Colonic mucosa (tissue), 4 donors: ENCODE measurements at regions not wholly inside any gene's neighbourhood (a gene's known extent, or its start where the extent isn't known, plus 50 kb on each side); places are given as distances from the start of the nearest gene placed in this dataset.

Source experiments
- DNase-seq: peaks from one replicate; pipeline ENCODE4 v3.0.0-alpha.2; 2020
- H3K27ac ChIP-seq: fragments of 200-600 bp; one replicate; pipeline ENCODE4 v1.8.0; 2021
- H3K27me3 ChIP-seq: fragments of 200-600 bp; one replicate; pipeline ENCODE4 v1.8.0; 2021
- H3K36me3 ChIP-seq: fragments of 200-600 bp; one replicate; pipeline ENCODE4 v1.8.0; 2021
- H3K4me1 ChIP-seq: fragments of 200-600 bp; one replicate; pipeline ENCODE4 v1.8.0; 2021; ENCODE audit warnings: mild to moderate bottlenecking
- H3K4me3 ChIP-seq: fragments of 200-600 bp; one replicate; pipeline ENCODE4 v1.8.0; 2021
- H3K9ac ChIP-seq, 2 donors: one replicate each; pipeline ENCODE4 v1.7.0; 2013; ENCODE audit warnings: control low read depth in 2 of 2, low read depth in 2 of 2, low read length in 2 of 2
- H3K9me3 ChIP-seq: fragments of 200-600 bp; one replicate; pipeline ENCODE4 v1.8.0; 2021
- intact Hi-C: fragments of 100-400 bp; cut with DNase I; formaldehyde crosslinking; loops from one replicate; pipeline ENCODE4 v1.14.1; 2022
- TF ChIP-seq, protein P1 (sequence below): fragments of 200-600 bp; IDR thresholded peaks from one replicate; pipeline ENCODE4 v1.8.0; 2022; ENCODE audit warnings: antibody characterized with exemption, mild to moderate bottlenecking
- donor health status: healthy.
- donor health status: DM: no; HTN: no; CAD: no.
- donor health status: DM: no; HTN: no; CAD: no.

DNA sequence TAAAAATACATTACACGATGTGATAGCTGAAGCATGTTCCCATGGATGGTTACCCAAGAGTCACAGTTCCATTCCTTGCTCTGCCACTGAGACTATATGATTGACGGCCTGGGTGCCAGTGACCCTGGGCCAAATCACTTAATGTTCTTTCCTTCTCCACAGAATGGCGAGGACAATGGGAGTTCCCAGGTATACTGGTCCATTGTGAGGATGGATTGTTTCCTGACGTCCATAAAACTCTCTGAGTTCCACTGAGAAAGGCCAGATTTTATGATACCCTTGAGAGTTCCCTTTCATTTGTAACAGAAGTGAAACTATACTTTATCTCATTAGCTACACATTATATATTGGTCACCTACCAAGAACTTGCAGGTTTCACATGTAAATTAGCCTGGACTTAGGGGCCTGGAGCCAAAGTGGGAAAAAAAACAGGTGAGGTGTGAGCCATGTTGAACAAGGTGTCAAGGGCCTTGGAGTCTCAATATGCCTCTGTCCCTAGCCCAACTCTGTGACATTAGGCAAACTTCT lies 502.2 kb upstream of the DAB1 start:
- Histone ChIP-seq H3K4me3 (no peak overlapping the region), H3K27me3 (no peaks in the 10 kb centered on the region), H3K9ac (no peak overlapping the region), H3K27ac (no peak overlapping the region), H3K9me3 (no peaks in the 10 kb centered on the region), H3K36me3 (no peaks in the 10 kb centered on the region), H3K4me1 (no peaks in the 10 kb centered on the region)
- intact Hi-C loops = no loop called here
- DNase-seq = no peak
- TF ChIP-seq, protein P1, sequence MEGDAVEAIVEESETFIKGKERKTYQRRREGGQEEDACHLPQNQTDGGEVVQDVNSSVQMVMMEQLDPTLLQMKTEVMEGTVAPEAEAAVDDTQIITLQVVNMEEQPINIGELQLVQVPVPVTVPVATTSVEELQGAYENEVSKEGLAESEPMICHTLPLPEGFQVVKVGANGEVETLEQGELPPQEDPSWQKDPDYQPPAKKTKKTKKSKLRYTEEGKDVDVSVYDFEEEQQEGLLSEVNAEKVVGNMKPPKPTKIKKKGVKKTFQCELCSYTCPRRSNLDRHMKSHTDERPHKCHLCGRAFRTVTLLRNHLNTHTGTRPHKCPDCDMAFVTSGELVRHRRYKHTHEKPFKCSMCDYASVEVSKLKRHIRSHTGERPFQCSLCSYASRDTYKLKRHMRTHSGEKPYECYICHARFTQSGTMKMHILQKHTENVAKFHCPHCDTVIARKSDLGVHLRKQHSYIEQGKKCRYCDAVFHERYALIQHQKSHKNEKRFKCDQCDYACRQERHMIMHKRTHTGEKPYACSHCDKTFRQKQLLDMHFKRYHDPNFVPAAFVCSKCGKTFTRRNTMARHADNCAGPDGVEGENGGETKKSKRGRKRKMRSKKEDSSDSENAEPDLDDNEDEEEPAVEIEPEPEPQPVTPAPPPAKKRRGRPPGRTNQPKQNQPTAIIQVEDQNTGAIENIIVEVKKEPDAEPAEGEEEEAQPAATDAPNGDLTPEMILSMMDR = no peak

DNA sequence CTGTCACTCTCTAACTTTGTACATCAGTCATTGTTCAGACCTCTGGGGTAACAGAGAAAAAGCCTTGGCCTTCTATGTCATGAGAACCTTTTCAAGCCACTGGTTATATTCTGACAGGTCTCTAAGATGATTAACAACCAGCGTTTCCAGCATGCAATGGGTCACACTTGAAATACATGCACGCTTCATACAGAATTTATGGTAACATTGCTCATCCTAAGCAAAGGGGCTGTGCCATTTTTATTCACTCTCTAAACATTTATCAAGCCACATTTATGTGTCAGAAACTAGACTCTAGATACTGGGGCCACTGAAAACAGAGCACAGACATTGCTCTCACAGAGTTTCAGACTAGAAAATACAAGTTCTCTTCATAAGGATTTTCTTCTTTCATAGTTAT lies 501.4 kb upstream of the DAB1 start:
- no peak overlapping the region for H3K9ac ChIP-seq
- no peak overlapping the region for H3K27ac ChIP-seq
- H3K4me3 ChIP-seq = no peak overlapping the region
- TF ChIP-seq, protein P1 = no peak
- H3K9me3 ChIP-seq = no peaks in the 10 kb centered on the region
- DNase-seq = no peak
- no peaks in the 10 kb centered on the region for H3K27me3 ChIP-seq
- H3K4me1 ChIP-seq = no peaks in the 10 kb centered on the region
- intact Hi-C loops = no loop called here
- no peaks in the 10 kb centered on the region for H3K36me3 ChIP-seq

DNA sequence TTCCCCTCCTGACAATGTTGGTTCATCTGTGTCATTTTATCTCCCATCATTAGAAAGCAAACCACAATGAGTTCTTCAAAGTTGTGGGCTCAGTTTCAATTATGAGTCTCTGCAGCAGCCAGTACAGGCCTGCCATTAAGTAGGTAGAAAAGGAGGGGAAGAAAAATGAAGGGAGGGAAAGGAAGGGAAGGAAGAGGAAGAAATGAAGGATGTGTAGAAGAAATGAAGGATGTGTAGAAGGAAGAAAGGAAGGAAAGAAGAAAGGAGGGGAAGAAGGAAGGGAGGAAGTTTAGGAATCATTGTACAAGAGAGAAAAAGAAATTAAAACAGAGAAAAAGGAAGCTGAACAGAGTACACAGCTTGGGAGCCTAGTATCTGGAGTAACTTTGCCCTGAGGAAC lies 498.3 kb upstream of the DAB1 start:
- Histone ChIP-seq H3K4me3 (no peak overlapping the region), H3K27me3 (no peaks in the 10 kb centered on the region), H3K36me3 (no peaks in the 10 kb centered on the region), H3K9ac (no peak overlapping the region), H3K9me3 (no peaks in the 10 kb centered on the region), H3K27ac (no peak overlapping the region), H3K4me1 (no peaks in the 10 kb centered on the region)
- no peak for DNase-seq
- TF ChIP-seq, protein P1 = no peak
- intact Hi-C loops = no loop called here

DNA sequence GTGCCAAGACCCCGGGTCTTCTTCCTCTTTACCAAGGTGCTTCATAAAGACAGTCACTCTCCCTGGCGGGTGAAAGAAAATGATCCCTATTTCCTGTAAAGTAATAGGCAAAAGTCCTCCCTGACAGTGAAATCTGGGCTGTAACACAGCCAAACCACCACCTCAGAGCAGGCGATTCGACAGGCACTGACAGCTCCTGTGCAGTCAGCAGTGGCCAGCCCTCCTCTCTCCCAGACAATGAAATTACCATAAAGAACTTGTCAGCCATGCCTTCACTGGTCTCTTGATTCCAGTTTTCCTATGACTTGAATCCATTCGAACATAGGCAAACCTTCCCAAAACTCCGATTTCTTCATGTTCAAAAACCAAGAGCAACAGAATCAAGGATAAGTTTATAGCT lies 492.2 kb upstream of the DAB1 start:
- Histone ChIP-seq H3K4me1 (no peaks in the 10 kb centered on the region), H3K36me3 (no peaks in the 10 kb centered on the region), H3K4me3 (no peak overlapping the region), H3K9ac (no peak overlapping the region), H3K9me3 (no peaks in the 10 kb centered on the region), H3K27ac (no peak overlapping the region), H3K27me3 (no peaks in the 10 kb centered on the region)
- intact Hi-C loops = no loop called here
- TF ChIP-seq, protein P1 = no peak
- no peak for DNase-seq

DNA sequence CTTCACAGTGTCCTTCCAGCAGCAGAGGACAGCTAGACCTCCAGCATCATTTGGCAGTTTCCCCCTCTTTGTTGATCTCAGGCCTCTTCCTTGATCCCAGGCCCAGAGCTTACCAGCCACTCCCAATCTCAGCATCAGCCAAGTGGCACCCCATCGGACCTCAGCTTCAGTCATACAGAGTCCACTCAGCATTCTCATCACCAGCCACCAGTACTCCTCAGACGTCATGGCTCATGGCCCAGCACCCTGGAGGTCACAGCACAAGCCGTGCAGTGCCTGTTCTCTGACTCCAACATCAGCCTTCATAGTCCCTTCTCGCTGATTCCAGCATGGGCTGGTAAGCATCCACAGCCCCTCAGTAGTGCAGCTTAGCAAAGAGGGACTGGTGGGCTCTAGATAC lies 487.6 kb upstream of the DAB1 start:
- no peaks in the 10 kb centered on the region for H3K4me1 ChIP-seq
- no peaks in the 10 kb centered on the region for H3K9me3 ChIP-seq
- intact Hi-C loops = no loop called here
- no peak overlapping the region for H3K27ac ChIP-seq
- no peak overlapping the region for H3K4me3 ChIP-seq
- no peaks in the 10 kb centered on the region for H3K27me3 ChIP-seq
- DNase-seq = no peak
- TF ChIP-seq, protein P1 = no peak
- H3K36me3 ChIP-seq = no peaks in the 10 kb centered on the region
- no peak overlapping the region for H3K9ac ChIP-seq

DNA sequence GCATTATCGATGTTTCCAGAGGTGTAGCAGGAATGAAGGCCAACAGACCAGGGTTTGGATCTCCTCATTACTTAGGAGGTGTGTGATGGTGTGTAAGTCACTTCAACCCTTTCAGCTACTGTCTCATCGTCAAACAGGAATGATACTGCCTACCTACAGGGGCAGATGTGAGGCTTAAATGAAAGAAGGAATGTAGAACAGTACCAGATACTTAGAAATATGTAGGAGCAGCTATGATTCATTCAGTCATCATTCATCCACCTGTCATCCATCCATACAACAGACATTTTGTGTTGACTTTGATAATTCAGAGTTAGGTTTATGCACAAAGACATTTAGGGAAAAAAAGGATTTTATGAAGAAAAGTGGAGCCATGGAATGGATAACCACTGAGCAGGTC lies 486.9 kb upstream of the DAB1 start:
- intact Hi-C loops = no loop called here

More for the DNA sequence above, 486.9 kb upstream of the DAB1 start:
- TF ChIP-seq, protein P1 = no peak
- Histone ChIP-seq H3K4me1 (no peaks in the 10 kb centered on the region), H3K36me3 (no peaks in the 10 kb centered on the region), H3K9ac (no peak overlapping the region), H3K9me3 (no peaks in the 10 kb centered on the region), H3K27ac (no peak overlapping the region), H3K27me3 (no peaks in the 10 kb centered on the region), H3K4me3 (no peak overlapping the region)
- DNase-seq = no peak
